GM10266 (cell line): ENCODE measurements at regions not wholly inside any gene's neighbourhood (a gene's known extent, or its start where the extent isn't known, plus 50 kb on each side); places are given as distances from the start of the nearest gene placed in this dataset.

Experiments
- DNase-seq: peaks from one replicate; pipeline ENCODE4 v3.0.0; 2012; ENCODE audit errors: extremely low spot score
- TF ChIP-seq, protein P1 (sequence below): IDR thresholded peaks from 2 replicates; pipeline ENCODE4 v1.5.1; 2012; ENCODE audit warnings: mild to moderate bottlenecking, low read depth; ENCODE audit not compliant: control insufficient read depth, insufficient read depth; ENCODE audit errors: missing control alignments

- TF ChIP-seq, protein P1, sequence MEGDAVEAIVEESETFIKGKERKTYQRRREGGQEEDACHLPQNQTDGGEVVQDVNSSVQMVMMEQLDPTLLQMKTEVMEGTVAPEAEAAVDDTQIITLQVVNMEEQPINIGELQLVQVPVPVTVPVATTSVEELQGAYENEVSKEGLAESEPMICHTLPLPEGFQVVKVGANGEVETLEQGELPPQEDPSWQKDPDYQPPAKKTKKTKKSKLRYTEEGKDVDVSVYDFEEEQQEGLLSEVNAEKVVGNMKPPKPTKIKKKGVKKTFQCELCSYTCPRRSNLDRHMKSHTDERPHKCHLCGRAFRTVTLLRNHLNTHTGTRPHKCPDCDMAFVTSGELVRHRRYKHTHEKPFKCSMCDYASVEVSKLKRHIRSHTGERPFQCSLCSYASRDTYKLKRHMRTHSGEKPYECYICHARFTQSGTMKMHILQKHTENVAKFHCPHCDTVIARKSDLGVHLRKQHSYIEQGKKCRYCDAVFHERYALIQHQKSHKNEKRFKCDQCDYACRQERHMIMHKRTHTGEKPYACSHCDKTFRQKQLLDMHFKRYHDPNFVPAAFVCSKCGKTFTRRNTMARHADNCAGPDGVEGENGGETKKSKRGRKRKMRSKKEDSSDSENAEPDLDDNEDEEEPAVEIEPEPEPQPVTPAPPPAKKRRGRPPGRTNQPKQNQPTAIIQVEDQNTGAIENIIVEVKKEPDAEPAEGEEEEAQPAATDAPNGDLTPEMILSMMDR: no peak
- DNase-seq: no peak
Observed at GRCh38 chr12:128190052-128190451, 76.9 kb upstream of the TMEM132C start.

DNA sequence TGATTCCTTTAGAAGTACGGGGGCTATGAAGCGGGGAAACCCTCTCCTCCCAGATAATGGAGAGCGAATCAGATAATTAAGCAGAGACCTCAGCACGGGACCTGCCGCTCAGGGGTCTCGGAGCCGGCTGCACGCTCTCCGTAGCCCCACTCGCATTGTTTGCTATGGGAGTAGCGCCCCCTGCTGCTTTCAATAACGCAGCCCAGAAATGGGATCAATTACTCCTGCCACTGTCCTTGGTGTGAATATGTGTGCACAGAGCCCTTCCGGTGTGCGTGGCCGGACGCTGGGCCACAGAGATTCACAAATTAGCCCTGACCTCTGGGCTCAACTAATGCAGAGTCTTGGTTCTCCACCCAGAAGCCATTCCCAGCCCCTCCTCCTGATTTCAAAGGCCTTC lies 76.4 kb upstream of the TMEM132C start:
- no peak for DNase-seq
- TF ChIP-seq, protein P1: no peak

GRCh38 chr12:128191380-128191779 lies 75.6 kb upstream of the TMEM132C start:
- no peak for DNase-seq
- TF ChIP-seq, protein P1: no peak

DNA sequence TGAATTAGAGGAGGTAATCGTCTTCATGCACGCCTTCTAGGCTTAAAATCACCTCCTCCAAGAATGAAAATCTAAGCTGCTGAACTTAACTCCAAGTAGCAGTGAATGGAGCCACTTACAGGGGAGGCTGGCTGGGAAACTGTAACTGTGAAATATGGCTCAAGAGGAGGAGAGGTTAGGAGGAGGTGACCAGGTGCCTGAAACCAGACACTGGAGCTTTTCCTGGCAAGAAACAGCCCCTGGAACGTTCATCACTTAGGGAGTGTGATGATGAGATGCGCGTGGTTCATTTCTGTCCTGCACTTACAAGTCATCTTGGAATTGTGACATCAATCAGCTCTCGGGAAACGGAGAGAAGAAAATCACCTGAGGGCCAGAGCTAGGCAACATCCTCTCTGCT lies 62.3 kb upstream of the TMEM132C start:
- TF ChIP-seq, protein P1: no peak
- no peak for DNase-seq

DNA sequence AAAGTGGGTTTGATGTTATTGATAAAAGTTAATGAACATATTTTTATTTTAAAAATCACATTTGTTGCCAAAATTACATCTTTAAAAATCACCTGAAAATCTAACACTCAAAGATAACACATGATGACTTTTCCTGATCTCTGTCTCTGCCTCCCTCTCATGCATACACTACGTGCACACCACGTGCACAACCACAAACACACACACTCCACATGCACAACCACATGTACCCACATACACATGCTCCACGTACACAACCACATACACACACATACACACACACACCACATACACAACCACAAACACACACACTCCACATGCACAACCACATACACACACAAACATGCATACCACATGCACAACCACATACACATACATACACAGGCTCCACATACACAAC lies 61.8 kb upstream of the TMEM132C start:
- DNase-seq: no peak
- TF ChIP-seq, protein P1: no peak

DNA sequence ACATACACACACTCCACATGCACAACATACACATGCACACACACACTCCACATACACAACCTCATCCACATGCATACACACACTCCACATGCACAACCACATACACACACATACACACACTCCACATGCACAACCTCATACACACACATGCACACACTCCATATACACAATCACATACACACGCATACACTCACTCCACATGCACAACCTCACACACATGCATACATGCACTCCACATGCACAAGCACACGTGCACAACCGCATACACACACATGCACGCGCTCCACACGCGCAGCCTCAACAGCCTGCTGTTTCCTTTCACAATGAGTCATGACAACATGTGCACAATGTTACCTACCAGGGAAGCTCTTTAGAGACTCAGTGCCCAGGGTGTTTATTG lies 61.2 kb upstream of the TMEM132C start:
- TF ChIP-seq, protein P1: no peak
- DNase-seq: no peak
